Upper lobe of left lung (tissue), 4 donors: ENCODE measurements at regions not wholly inside any gene's neighbourhood (a gene's known extent, or its start where the extent isn't known, plus 50 kb on each side); places are given as distances from the start of the nearest gene placed in this dataset.

Experiments
- POLR2AphosphoS5 ChIP-seq, 2 donors: sonication (generic); formaldehyde crosslinking; IDR thresholded peaks; one replicate each; pipeline ENCODE4 v1.5.1; 2017; ENCODE audit warnings: antibody characterized with exemption in 2 of 2
- TF ChIP-seq, protein P1 (sequence below), 6 experiments: fragments of 450-650 bp in 4 of 6; fragments of 200-600 bp in 2 of 6; sonication (generic) in 2 of 6; IDR thresholded peaks; one replicate each; pipeline ENCODE4 v1.5.1; 2016 to 2019; ENCODE audit warnings: antibody characterized with exemption in 6 of 6

DNA sequence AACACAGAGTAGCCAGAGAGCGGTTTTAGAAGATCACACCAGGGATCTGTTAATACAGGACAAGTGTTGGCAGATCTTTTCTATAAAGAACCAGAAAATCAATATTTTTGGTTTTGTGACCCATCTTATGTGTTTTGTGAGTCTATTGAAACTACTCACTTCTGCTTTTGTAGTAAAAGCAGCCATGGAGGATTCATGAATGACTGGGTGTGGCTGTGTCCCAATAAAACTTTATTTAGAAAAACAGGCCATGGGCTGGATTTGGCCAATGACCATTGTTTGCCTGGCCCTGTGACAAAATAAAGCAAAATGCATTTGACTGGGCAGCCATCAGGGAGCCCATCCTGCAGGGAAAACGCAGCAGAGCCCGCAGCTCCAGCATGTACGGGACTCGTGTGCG is 99.9 kb upstream of the ADRA2C start:
- TF ChIP-seq, protein P1, sequence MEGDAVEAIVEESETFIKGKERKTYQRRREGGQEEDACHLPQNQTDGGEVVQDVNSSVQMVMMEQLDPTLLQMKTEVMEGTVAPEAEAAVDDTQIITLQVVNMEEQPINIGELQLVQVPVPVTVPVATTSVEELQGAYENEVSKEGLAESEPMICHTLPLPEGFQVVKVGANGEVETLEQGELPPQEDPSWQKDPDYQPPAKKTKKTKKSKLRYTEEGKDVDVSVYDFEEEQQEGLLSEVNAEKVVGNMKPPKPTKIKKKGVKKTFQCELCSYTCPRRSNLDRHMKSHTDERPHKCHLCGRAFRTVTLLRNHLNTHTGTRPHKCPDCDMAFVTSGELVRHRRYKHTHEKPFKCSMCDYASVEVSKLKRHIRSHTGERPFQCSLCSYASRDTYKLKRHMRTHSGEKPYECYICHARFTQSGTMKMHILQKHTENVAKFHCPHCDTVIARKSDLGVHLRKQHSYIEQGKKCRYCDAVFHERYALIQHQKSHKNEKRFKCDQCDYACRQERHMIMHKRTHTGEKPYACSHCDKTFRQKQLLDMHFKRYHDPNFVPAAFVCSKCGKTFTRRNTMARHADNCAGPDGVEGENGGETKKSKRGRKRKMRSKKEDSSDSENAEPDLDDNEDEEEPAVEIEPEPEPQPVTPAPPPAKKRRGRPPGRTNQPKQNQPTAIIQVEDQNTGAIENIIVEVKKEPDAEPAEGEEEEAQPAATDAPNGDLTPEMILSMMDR (IDR thresholded peaks at IDR 0.05), result no peak
- no peak for TF ChIP-seq POLR2AphosphoS5 (IDR thresholded peaks at IDR 0.05)
